Body of pancreas (tissue), 4 donors: ENCODE measurements at regions not wholly inside any gene's neighbourhood (a gene's known extent, or its start where the extent isn't known, plus 50 kb on each side); places are given as distances from the start of the nearest gene placed in this dataset.

Experiments
- POLR2A ChIP-seq, 3 donors: fragments of 450-650 bp; IDR thresholded peaks; one replicate each; pipeline ENCODE4 v1.6.1; 2016; ENCODE audit warnings: antibody characterized with exemption in 3 of 3, mild to moderate bottlenecking in 2 of 3
- TF ChIP-seq, protein P1 (sequence below), 7 experiments: fragments of 450-650 bp in 4 of 7; fragments of 200-600 bp in 3 of 7; sonication (generic) in 3 of 7; IDR thresholded peaks; one replicate each; pipeline ENCODE4 v1.5.1; 2016 to 2019; ENCODE audit warnings: antibody characterized with exemption in 7 of 7

DNA sequence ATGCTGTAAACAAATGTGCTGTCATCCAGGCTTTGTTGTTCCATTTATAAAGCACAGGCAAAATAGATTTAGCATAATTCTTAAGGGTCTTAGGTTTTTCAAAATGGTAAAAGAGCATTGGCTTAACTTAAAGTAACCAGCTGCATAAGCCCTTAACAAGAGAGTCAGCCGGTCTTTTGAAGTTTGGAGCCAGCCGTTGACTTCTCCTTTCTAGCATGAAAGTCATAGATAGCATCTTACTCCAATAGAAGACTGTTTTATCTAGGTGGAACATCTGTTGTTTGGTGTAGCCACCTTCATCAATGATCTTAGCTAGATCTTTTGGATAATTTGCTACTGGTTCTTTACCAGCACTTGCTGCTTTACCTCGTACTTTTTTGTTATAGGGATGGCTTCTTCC lies 297.5 kb upstream of the DCBLD2 start:
- TF ChIP-seq POLR2A (IDR thresholded peaks at IDR 0.05): no peak
- TF ChIP-seq, protein P1, sequence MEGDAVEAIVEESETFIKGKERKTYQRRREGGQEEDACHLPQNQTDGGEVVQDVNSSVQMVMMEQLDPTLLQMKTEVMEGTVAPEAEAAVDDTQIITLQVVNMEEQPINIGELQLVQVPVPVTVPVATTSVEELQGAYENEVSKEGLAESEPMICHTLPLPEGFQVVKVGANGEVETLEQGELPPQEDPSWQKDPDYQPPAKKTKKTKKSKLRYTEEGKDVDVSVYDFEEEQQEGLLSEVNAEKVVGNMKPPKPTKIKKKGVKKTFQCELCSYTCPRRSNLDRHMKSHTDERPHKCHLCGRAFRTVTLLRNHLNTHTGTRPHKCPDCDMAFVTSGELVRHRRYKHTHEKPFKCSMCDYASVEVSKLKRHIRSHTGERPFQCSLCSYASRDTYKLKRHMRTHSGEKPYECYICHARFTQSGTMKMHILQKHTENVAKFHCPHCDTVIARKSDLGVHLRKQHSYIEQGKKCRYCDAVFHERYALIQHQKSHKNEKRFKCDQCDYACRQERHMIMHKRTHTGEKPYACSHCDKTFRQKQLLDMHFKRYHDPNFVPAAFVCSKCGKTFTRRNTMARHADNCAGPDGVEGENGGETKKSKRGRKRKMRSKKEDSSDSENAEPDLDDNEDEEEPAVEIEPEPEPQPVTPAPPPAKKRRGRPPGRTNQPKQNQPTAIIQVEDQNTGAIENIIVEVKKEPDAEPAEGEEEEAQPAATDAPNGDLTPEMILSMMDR (IDR thresholded peaks at IDR 0.05): no peak
